Uterus (tissue), 3 donors: ENCODE measurements at regions not wholly inside any gene's neighbourhood (a gene's known extent, or its start where the extent isn't known, plus 50 kb on each side); places are given as distances from the start of the nearest gene placed in this dataset.
"Not testable (repeated sequence)": the region's sequence is repeated elsewhere in the genome, so short reads cannot be mapped to it uniquely, and the experiment has no call there.

ENCODE experiments used
- DNase-seq, 2 donors: peaks; one replicate each; pipeline ENCODE4 v3.0.0-alpha.2; 2019 to 2020
- H3K27ac ChIP-seq, 2 donors: fragments of 200-600 bp; sonication (generic); 1 replicate in 1 of 2; 2 replicates in 1 of 2; pipeline ENCODE4 v1.5.1; 2016 to 2018
- H3K27me3 ChIP-seq, 2 donors: fragments of 200-600 bp; sonication (generic); one replicate each; pipeline ENCODE4 v1.5.1; 2018 to 2019; ENCODE audit warnings: control low read depth in 1 of 2
- H3K36me3 ChIP-seq, 2 donors: fragments of 200-600 bp; sonication (generic); one replicate each; pipeline ENCODE4 v1.5.1; 2019; ENCODE audit warnings: control low read depth in 1 of 2
- H3K4me1 ChIP-seq, 2 donors: fragments of 200-600 bp; sonication (generic); one replicate each; pipeline ENCODE4 v1.5.1; 2018 to 2019; ENCODE audit warnings: control low read depth in 1 of 2
- H3K4me3 ChIP-seq, 2 donors: fragments of 200-600 bp; sonication (generic); 1 replicate in 1 of 2; 2 replicates in 1 of 2; pipeline ENCODE4 v1.5.1; 2018 to 2019; ENCODE audit warnings: mild to moderate bottlenecking in 1 of 2
- H3K9me3 ChIP-seq, 2 donors: fragments of 200-600 bp; sonication (generic); one replicate each; pipeline ENCODE4 v1.5.1; 2019; ENCODE audit warnings: control low read depth in 1 of 2
- POLR2A ChIP-seq, 2 donors: fragments of 450-650 bp; IDR thresholded peaks; one replicate each; pipeline ENCODE4 v1.6.1; 2016; ENCODE audit warnings: antibody characterized with exemption in 2 of 2, mild to moderate bottlenecking in 1 of 2, moderate library complexity in 1 of 2
- intact Hi-C: fragments of 100-400 bp; cut with DNase I; formaldehyde crosslinking; loops from one replicate; pipeline ENCODE4 v1.15.1; 2023; ENCODE audit warnings: low total_unique reads
- TF ChIP-seq, protein P1 (sequence below), 4 experiments: fragments of 200-600 bp in 2 of 4; fragments of 450-650 bp in 2 of 4; sonication (generic) in 2 of 4; IDR thresholded peaks; one replicate each; pipeline ENCODE4 v1.5.1; 2016 to 2019; ENCODE audit warnings: antibody characterized with exemption in 4 of 4, mild to moderate bottlenecking in 2 of 4, moderate library complexity in 1 of 4
- donor health status: DM: yes; HTN: yes; CAD: no.

DNA sequence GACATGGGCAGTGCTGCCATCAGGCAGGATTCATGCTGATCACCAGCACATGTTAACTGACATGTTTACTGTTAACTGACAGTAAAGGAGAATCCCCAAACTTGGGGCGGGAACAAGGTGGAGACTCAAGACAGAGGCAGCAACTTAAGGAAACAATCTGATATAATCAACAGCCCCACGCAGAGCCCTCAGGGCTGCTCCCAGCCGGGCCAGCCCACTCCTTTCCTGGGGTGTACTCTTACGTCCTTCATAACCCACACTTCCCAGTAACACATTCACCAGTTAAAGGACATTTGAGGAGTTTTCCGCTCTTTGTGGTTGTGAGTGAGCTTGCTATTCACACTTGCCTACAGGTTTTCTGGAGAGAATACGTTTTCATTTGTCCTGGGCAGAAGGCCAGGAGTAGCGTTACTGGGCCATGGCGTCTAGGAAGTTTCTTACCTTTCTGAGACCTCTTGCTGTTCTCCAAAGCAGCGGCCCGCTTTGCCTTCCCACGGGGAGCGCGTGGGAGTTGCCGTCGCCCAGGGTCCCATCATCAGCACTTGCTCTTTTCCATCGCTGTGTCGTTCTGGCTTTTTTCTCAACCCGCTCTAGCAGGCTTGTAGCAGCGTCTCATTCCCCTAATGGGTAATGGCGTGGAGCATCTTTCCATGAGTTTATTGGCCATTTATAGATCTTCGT is 56.4 kb downstream of the FOXF2 start:
- Histone ChIP-seq H3K36me3 (no peaks in the 10 kb centered on the region), H3K27me3 (no peaks in the 10 kb centered on the region), H3K9me3 (no peaks in the 10 kb centered on the region), H3K4me1 (no peaks in the 10 kb centered on the region), H3K4me3 (no peak overlapping the region), H3K27ac (no peak overlapping the region)
- intact Hi-C loops: no loop called here
- TF ChIP-seq, protein P1, sequence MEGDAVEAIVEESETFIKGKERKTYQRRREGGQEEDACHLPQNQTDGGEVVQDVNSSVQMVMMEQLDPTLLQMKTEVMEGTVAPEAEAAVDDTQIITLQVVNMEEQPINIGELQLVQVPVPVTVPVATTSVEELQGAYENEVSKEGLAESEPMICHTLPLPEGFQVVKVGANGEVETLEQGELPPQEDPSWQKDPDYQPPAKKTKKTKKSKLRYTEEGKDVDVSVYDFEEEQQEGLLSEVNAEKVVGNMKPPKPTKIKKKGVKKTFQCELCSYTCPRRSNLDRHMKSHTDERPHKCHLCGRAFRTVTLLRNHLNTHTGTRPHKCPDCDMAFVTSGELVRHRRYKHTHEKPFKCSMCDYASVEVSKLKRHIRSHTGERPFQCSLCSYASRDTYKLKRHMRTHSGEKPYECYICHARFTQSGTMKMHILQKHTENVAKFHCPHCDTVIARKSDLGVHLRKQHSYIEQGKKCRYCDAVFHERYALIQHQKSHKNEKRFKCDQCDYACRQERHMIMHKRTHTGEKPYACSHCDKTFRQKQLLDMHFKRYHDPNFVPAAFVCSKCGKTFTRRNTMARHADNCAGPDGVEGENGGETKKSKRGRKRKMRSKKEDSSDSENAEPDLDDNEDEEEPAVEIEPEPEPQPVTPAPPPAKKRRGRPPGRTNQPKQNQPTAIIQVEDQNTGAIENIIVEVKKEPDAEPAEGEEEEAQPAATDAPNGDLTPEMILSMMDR (IDR thresholded peaks at IDR 0.05): no peak
- TF ChIP-seq POLR2A (IDR thresholded peaks at IDR 0.05): no peak
- no peak for DNase-seq

DNA sequence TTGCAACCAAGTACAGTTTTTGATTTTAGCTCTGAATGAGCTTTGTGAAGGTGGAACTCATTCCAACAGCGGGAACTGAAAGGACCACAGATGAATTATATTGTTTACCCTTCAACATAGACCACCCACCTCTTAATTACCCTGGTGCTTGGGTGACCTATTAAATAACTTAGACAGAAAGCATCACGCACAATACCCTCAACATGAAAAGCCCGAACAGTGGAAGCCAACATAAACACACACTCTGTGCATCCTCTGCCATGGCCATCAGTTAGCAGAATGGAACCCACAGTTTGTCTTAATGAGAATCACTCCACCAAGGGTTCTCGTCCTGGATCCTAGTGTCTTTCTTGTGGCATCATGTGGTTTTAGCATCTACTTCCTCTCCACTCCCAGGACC is 60.5 kb downstream of the FOXF2 start:
- no peak for DNase-seq
- no peak for TF ChIP-seq POLR2A (IDR thresholded peaks at IDR 0.05)
- TF ChIP-seq, protein P1 (IDR thresholded peaks at IDR 0.05): no peak

GRCh38 chr6:1453024-1453423 is 63.6 kb downstream of the FOXF2 start:
- TF ChIP-seq, protein P1 (IDR thresholded peaks at IDR 0.05): no peak
- TF ChIP-seq POLR2A (IDR thresholded peaks at IDR 0.05): no peak
- H3K4me3 ChIP-seq: no peak overlapping the region
- H3K36me3 ChIP-seq: no peaks in the 10 kb centered on the region
- no peak for DNase-seq
- no peak overlapping the region for H3K27ac ChIP-seq
- intact Hi-C loops: no loop called here
- H3K4me1 ChIP-seq: no peaks in the 10 kb centered on the region
- no peaks in the 10 kb centered on the region for H3K9me3 ChIP-seq
- H3K27me3 ChIP-seq: no peaks in the 10 kb centered on the region

More for the DNA sequence above, 60.5 kb downstream of the FOXF2 start:
- H3K27ac ChIP-seq: no peak overlapping the region
- no peak overlapping the region for H3K4me3 ChIP-seq
- intact Hi-C loops: no loop called here
- H3K4me1 ChIP-seq: no peaks in the 10 kb centered on the region
- H3K36me3 ChIP-seq: no peaks in the 10 kb centered on the region
- H3K27me3 ChIP-seq: no peaks in the 10 kb centered on the region
- no peaks in the 10 kb centered on the region for H3K9me3 ChIP-seq

DNA sequence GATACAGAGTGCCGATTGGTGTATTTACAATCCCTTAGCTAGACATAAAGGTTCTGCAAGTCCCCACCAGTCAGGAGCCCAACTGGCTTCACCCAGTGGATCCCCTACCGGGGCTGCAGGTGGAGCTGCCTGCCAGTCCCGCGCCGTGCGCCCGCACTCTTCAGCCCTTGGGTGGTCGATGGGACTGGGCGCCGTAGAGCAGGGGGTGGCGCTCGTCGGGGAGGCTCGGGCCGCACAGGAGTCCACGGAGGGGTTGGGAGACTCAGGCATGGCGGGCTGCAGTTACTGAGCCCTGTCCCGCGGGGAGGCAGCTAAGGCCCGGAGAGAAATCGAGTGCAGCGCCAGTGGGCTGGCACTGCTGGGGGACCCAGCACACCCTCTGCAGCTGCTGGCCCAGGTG is 67.4 kb downstream of the FOXF2 start:
- H3K36me3 ChIP-seq, H3K4me3 ChIP-seq, H3K27me3 ChIP-seq, DNase-seq, H3K27ac ChIP-seq, intact Hi-C loops, H3K9me3 ChIP-seq, H3K4me1 ChIP-seq: not testable (repeated sequence)

DNA sequence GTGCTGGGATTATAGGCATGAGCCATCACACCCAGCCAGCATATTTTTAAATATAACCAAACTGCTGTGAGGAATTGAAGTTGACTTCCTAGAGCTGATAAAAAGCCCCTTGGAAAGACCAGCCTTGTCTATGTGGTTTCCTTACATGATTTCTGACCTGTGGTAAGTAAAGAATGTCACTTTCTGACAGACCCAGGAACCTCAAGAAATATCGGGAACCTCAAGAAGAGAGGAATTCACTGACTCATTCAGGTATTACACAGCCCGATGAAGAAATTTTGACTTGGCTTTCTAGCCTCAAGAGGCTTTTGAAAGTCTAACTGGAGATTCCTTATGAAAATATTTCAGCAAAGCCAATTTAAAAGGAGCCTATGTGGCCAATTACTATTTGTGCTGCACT is 71.8 kb downstream of the FOXF2 start:
- intact Hi-C loops: no loop called here
- TF ChIP-seq, protein P1 (IDR thresholded peaks at IDR 0.05): no peak
- TF ChIP-seq POLR2A (IDR thresholded peaks at IDR 0.05): no peak
- no peaks in the 10 kb centered on the region for H3K4me1 ChIP-seq
- no peaks in the 10 kb centered on the region for H3K36me3 ChIP-seq
- H3K9me3 ChIP-seq: no peaks in the 10 kb centered on the region
- no peak overlapping the region for H3K27ac ChIP-seq
- no peaks in the 10 kb centered on the region for H3K27me3 ChIP-seq
- no peak for DNase-seq
- no peak overlapping the region for H3K4me3 ChIP-seq

GRCh38 chr6:1461736-1462135 is 72.4 kb downstream of the FOXF2 start:
- no peak overlapping the region for H3K4me3 ChIP-seq
- no peak for DNase-seq
- H3K27me3 ChIP-seq: no peaks in the 10 kb centered on the region
- H3K9me3 ChIP-seq: no peaks in the 10 kb centered on the region
- H3K27ac ChIP-seq: no peak overlapping the region
- no peaks in the 10 kb centered on the region for H3K4me1 ChIP-seq
- TF ChIP-seq, protein P1 (IDR thresholded peaks at IDR 0.05): no peak
- no peak for TF ChIP-seq POLR2A (IDR thresholded peaks at IDR 0.05)
- H3K36me3 ChIP-seq: no peaks in the 10 kb centered on the region
- intact Hi-C loops: no loop called here
